ENCODE measurements at regions not wholly inside any gene's neighbourhood (a gene's known extent, or its start where the extent isn't known, plus 50 kb on each side); places are given as distances from the start of the nearest gene placed in this dataset.
"Not testable (repeated sequence)": the region's sequence is repeated elsewhere in the genome, so short reads cannot be mapped to it uniquely, and the experiment has no call there.

- DNase-seq, result no peak
These were observed 535.4 kb downstream of the ADRA2A start for GRCh38 chr10:111612273-111612672.

DNA sequence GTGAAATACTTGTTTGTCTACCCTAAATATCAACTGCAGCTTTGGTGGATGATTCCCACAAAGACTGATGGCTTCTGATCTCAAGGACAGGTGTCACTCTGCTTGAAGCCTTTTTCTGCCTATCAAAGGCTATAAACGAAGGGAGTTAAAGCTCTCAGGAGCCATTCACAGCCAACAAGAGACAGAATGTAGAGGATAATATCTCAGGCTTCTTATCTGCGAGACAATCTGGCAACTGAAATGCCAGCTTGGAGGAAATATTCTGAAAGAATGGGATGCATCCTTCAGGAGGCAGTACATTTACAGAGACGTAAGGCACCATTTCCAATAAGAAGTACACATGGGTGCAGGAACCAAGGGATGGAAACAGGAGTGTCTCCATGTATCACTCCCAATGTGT lies 549.4 kb downstream of the GPAM start:
- no peak for DNase-seq

GRCh38 chr10:111646021-111646420 lies 537.5 kb downstream of the GPAM start:
- DNase-seq, result no peak

- DNase-seq, result peak; percentile 15
These were observed 535.5 kb downstream of the GPAM start for GRCh38 chr10:111648046-111648445.

DNA sequence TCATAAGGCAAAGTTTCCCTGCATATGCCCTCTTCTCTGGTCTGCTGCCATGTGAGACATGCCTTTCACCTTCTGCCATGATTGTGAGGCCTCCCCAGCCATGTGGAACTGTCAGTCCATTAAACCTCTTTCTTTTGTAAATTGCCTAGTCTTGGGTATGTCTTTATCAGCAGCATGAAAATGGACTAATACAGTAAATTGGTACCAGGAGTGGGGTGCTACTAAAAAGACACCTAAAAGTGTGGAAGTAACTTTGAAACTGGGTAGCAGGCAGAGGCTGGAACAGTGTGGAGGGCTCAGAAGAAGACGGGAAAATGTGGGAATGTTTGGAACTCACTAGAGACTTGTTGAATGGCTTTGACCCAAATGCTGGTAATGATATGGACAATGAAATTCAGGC lies 534.5 kb downstream of the GPAM start:
- DNase-seq, result not testable (repeated sequence)

GRCh38 chr10:111650088-111650487 lies 533.5 kb downstream of the GPAM start:
- no peak for DNase-seq

- DNase-seq, result no peak
These were observed 527.5 kb downstream of the GPAM start for GRCh38 chr10:111656066-111656465.

- DNase-seq, result no peak
These were observed 505.8 kb downstream of the GPAM start for GRCh38 chr10:111677759-111678158.

- DNase-seq, result no peak
These were observed 496.8 kb downstream of the GPAM start for GRCh38 chr10:111686796-111687195.

- DNase-seq, result no peak
These were observed 484.9 kb downstream of the GPAM start for GRCh38 chr10:111698711-111699110.

GRCh38 chr10:111703986-111704385 lies 479.6 kb downstream of the GPAM start:
- DNase-seq, result no peak

DNA sequence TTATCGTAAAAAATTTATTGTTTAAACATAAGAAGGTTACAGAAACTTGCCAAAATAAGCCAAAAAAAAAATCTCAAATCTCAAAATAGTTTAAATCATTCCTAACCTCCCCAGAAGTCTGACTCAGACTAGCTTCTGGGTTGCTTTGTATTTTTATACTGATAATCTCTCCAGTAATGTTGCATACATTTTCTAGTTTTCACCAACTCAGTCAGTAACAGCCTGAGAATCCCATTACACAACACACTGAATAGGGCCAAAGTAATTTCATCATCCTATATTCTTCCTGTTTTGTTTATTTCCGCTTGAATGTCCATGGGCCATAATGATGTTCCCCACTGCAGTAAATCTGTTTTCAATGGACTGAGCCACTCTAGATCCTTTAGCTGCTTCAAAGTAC lies 478.5 kb downstream of the GPAM start:
- DNase-seq, result no peak

GRCh38 chr10:111706331-111706730 lies 477.2 kb downstream of the GPAM start:
- no peak for DNase-seq

DNA sequence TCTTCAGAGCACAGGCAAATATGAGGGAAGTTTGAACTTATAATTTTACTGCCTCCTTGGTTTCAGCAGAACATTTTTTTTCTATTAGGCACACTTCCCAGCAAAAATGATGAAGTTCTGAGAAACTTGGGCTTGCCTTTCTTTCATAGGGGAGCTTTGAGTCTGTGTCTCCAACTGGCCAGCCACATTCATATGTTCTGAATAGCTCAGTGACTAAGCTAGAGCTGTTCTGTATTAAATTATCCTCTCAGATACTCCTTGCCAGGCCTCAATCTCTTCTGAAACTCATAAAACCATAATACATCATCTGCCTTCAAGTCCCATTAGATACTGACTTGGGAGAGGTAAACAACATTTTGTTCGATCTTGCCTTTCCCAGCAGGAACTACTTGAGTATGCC lies 476.5 kb downstream of the GPAM start:
- DNase-seq, result no peak

GRCh38 chr10:111709603-111710002 lies 474.0 kb downstream of the GPAM start:
- DNase-seq, result no peak

- no peak for DNase-seq
These were observed 467.5 kb downstream of the GPAM start for GRCh38 chr10:111716032-111716431.

DNA sequence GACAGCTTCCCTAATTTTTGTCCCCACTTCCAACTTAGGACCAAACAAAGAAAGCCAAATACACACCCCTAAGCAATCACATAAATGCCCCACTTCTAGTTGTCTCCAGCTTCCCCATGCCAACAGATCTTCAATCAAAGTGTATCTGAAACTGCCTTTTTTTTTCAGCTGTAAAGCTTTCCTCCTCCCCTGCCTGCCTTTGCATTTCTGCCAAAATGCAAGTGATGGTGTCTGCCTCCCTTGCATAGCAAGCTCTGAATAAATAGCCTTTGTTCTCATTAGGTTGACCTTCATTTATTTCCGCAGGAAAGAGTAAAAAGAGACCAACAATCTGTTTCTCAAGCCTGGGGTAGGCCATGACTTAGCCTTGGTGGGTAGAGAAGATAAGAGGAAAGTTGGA lies 459.4 kb downstream of the GPAM start:
- no peak for DNase-seq

DNA sequence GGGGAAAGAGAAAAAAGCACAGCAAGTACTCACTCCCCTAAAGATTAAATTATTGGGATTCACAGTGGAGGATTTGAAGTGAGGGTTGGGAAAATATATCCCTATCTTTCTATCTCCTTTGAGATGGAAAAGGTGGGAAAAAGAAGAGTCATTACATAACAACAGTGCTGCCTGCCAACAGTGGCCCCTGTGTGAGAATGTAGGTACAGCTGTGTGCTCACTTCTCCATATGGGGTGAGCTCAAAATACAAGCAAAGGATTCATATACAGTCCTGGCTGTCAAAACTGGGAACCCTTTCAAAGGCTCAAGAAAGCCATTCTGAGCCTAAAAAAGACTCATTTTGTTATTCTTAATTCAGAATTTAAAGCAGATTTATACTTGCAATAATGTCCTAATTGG lies 458.5 kb downstream of the GPAM start:
- DNase-seq, result no peak

- DNase-seq, result no peak
These were observed 451.3 kb downstream of the GPAM start for GRCh38 chr10:111732166-111732785.

- DNase-seq, result no peak
These were observed 444.3 kb downstream of the GPAM start for GRCh38 chr10:111739125-111739873.

DNA sequence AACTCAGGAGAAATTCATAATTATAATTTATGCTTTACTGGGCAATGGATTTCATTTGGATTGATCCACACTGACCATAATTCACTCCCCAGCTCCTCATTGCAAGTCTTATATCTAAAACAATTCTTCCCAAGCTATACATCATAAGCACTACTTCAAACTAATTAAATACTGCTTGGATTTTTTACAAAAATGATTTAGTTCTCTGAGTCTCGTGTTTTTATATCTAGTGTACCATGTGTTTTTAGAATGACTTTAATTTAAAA lies 443.8 kb downstream of the GPAM start:
- DNase-seq, result no peak

DNA sequence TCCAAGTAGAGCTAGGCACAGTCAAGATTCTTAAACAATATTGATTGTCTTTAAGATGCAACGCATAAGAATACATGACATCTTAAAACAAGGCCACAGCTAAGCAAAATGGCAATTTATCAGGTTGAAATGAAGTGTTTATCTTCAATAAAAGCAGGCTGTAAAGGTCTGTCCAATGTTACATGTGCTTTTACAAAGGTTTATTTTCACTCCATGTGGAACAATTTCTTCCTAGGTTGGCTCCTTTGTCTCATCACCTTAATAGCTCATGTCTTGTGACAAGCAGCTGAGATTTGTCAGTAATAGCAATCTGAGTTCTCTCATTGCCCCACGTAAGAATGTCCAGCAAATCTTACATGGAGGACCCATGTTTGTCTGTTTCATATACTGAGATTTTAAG lies 437.6 kb downstream of the GPAM start:
- DNase-seq, result no peak

GRCh38 chr10:111747751-111748150 lies 435.8 kb downstream of the GPAM start:
- DNase-seq, result no peak

DNA sequence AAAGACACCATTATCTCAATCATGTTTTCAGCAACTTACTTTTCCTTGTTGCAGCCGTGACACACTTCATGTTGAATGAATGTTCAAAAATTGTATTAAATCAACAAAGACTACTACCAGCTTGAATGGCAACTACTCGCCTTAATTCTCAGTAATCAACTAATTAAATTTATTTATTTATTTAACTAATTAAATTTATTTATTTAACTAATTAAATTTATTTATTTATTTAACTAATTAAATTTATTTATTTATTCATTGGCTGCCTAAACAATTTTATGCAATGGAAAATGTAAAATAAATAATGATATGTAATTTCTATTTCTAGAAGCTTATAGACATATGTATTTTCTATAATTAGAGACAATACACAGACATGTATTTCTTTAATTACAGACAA lies 435.4 kb downstream of the GPAM start:
- no peak for DNase-seq

DNA sequence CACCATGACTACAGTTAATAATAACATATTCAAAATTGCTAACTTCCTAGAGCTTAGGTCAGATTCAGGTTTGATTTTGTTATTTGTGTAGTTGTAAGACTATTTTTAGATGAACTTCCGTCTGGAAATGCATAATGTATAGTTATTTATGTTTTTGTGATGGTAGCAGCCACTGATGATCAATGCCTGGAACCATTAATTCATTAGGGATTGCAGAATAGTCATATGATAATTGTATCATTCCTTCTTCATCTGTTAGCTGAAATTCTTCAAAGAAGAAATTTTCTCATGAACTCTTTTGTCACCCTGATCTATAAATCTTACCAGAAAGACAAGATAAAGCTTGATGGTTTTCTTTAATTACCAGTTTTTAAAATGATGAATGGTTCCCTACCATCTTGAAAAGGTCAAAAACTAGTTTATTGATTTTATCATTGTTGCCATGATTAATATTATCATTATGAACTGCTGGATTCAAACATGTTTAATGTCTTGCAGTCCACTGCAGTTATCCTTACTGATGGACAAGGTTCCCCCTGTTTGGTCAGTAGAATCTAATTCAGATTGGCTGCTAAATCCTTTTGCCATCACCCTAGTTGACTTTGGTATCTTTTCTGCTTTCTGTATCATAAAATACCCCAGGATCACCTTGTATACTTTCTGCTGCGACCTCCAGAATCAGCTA lies 433.3 kb downstream of the GPAM start:
- DNase-seq, result no peak
